HT1080 (cell line): ENCODE measurements at regions not wholly inside any gene's neighbourhood (a gene's known extent, or its start where the extent isn't known, plus 50 kb on each side); places are given as distances from the start of the nearest gene placed in this dataset.
"Not testable (repeated sequence)": the region's sequence is repeated elsewhere in the genome, so short reads cannot be mapped to it uniquely, and the experiment has no call there.

ENCODE experiments used
- DNase-seq: peaks from one replicate; pipeline ENCODE4 v3.0.0-alpha.2; 2015; ENCODE audit warnings: low read depth

GRCh38 chr1:60950224-60951063 is 131.9 kb upstream of the NFIA start:
- DNase-seq = no peak

GRCh38 chr1:60949826-60950197 is 132.5 kb upstream of the NFIA start:
- DNase-seq = no peak

- DNase-seq = peak; percentile 39
Measured at GRCh38 chr1:60949154-60949825, 133.1 kb upstream of the NFIA start.

- no peak for DNase-seq
Measured at GRCh38 chr1:60948486-60948885, 133.9 kb upstream of the NFIA start.

GRCh38 chr1:60947367-60947766 is 135.0 kb upstream of the NFIA start:
- DNase-seq = no peak

GRCh38 chr1:60942896-60943638 is 139.3 kb upstream of the NFIA start:
- DNase-seq = no peak

GRCh38 chr1:60942291-60942690 is 140.1 kb upstream of the NFIA start:
- peak; percentile 39 for DNase-seq

GRCh38 chr1:60940685-60941084 is 141.7 kb upstream of the NFIA start:
- DNase-seq = not testable (repeated sequence)

- no peak for DNase-seq
Measured at GRCh38 chr1:60937720-60938119, 144.6 kb upstream of the NFIA start.

- no peak for DNase-seq
Measured at GRCh38 chr1:60936591-60937342, 145.6 kb upstream of the NFIA start.

- DNase-seq = no peak
Measured at GRCh38 chr1:60936163-60936562, 146.2 kb upstream of the NFIA start.

- no peak for DNase-seq
Measured at GRCh38 chr1:60935599-60936110, 146.7 kb upstream of the NFIA start.

GRCh38 chr1:60930130-60930529 is 152.2 kb upstream of the NFIA start:
- DNase-seq = no peak

GRCh38 chr1:60924964-60925798 is 157.2 kb upstream of the NFIA start:
- no peak for DNase-seq

GRCh38 chr1:60924165-60924564 is 158.2 kb upstream of the NFIA start:
- DNase-seq = no peak

- no peak for DNase-seq
Measured at GRCh38 chr1:60923389-60924087, 158.8 kb upstream of the NFIA start.

GRCh38 chr1:60922304-60922703 is 160.1 kb upstream of the NFIA start:
- no peak for DNase-seq

- no peak for DNase-seq
Measured at GRCh38 chr1:60921175-60921574, 161.2 kb upstream of the NFIA start.

GRCh38 chr1:60920561-60920960 is 161.8 kb upstream of the NFIA start:
- no peak for DNase-seq

GRCh38 chr1:60918867-60919266 is 163.5 kb upstream of the NFIA start:
- no peak for DNase-seq
